GM21528 (cell line): ENCODE measurements at regions not wholly inside any gene's neighbourhood (a gene's known extent, or its start where the extent isn't known, plus 50 kb on each side); places are given as distances from the start of the nearest gene placed in this dataset.

Experiments used
- ATAC-seq: cut with Tn5 transposase; IDR thresholded peaks from one replicate; pipeline ENCODE4 v1.9.1; 2021; ENCODE audit warnings: mild to moderate bottlenecking, moderate library complexity; ENCODE audit not compliant: unreplicated experiment, low FRiP score

DNA sequence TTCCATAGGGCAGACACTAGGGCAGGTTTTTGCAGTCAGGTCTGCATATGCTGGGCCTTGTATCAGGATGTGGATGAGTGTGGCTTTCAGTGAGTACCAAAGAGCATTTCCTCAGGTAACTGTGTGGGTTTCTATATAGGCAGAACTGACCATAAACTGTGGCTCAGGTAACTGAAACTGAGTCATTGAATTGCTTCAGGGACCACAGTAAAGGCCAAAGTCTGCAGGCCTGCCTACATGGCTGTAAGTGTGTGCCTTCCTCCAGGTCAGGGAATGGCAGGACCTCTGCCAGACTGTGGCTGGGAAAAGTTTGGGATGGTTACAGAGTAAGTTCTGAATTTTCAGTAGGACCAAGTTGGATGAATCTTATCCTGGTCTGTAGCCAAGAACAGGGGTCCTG, 85.6 kb downstream of the ZNF486 start:
- ATAC-seq, result no peak

DNA sequence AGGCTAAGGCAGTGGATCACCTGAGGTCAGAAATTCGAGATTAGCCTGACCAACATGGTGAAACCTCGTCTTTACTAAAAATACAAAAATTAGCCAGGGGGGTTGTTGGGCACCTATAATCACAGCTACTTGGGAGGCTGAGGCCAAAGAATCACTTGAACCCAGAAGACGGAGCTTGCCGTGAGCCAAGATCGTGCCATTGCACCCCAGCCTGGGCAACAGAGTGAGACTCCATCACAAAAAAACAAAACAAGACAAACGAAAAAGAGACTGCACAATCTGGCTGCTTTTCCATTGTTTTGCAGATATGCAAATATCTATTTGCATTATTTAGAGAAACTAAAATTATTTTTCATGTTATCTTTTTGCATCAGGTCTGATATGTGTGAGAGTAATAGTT, 83.6 kb downstream of the ZNF486 start:
- no peak for ATAC-seq

- no peak for ATAC-seq
Measured at GRCh38 chr19:20250121-20250520, 83.1 kb downstream of the ZNF486 start.
